GM23338 (cell line): ENCODE measurements at regions not wholly inside any gene's neighbourhood (a gene's known extent, or its start where the extent isn't known, plus 50 kb on each side); places are given as distances from the start of the nearest gene placed in this dataset.

ENCODE experiments used
- ATAC-seq: fragments of 200-7000 bp; cut with Tn5 transposase; 3 replicates; pipeline ENCODE4 v1.9.1; 2020
- DNase-seq: peaks from one replicate; pipeline ENCODE4 v3.0.0-alpha.2; 2015; ENCODE audit warnings: low spot score
- H2AFZ ChIP-seq: fragments of 200-600 bp; sonication (generic); 2 replicates; pipeline ENCODE4 v1.8.0; 2016; ENCODE audit warnings: antibody characterized with exemption, mild to moderate bottlenecking, moderate library complexity
- H3F3A ChIP-seq: fragments of 200-600 bp; sonication (generic); replicated peaks from 2 replicates; pipeline ENCODE4 v1.8.0; 2017; ENCODE audit warnings: antibody characterized with exemption, mixed run types, low read depth
- H3K27ac ChIP-seq: fragments of 200-600 bp; sonication (generic); 2 replicates; pipeline ENCODE4 v1.6.1; 2016; ENCODE audit warnings: low read depth
- H3K27me3 ChIP-seq: fragments of 200-600 bp; sonication (generic); 2 replicates; pipeline ENCODE4 v1.8.0; 2016; ENCODE audit warnings: mild to moderate bottlenecking, mixed run types, moderate library complexity; ENCODE audit not compliant: insufficient read depth
- H3K36me3 ChIP-seq: fragments of 200-600 bp; sonication (generic); 2 replicates; pipeline ENCODE4 v1.8.0; 2016; ENCODE audit warnings: mild to moderate bottlenecking; ENCODE audit not compliant: insufficient read depth
- H3K4me1 ChIP-seq: fragments of 200-600 bp; sonication (generic); 2 replicates; pipeline ENCODE4 v1.8.0; 2016; ENCODE audit warnings: mild to moderate bottlenecking, moderate library complexity; ENCODE audit not compliant: insufficient read depth
- H3K4me2 ChIP-seq: fragments of 200-600 bp; sonication (generic); 2 replicates; pipeline ENCODE4 v1.7.1; 2017; ENCODE audit warnings: mixed run types
- H3K4me3 ChIP-seq: fragments of 200-600 bp; sonication (generic); 2 replicates; pipeline ENCODE4 v1.6.1; 2016; ENCODE audit warnings: mixed run types
- H3K79me2 ChIP-seq: fragments of 200-600 bp; sonication (generic); replicated peaks from 2 replicates; pipeline ENCODE4 v1.8.0; 2017; ENCODE audit warnings: mild to moderate bottlenecking; ENCODE audit not compliant: insufficient read depth
- H3K9me2 ChIP-seq: fragments of 200-600 bp; sonication (generic); 2 replicates; pipeline ENCODE4 v1.8.0; 2017; ENCODE audit not compliant: insufficient read depth
- H4K20me1 ChIP-seq: fragments of 200-600 bp; sonication (generic); replicated peaks from 2 replicates; pipeline ENCODE4 v1.8.0; 2017; ENCODE audit warnings: mild to moderate bottlenecking; ENCODE audit not compliant: insufficient read depth
- H3K27ac Mint-ChIP-seq: 2 replicates; pipeline ENCODE4 v1.8.0; 2020; ENCODE audit warnings: inconsistent platforms, mild to moderate bottlenecking, moderate library complexity, mixed read lengths
- H3K27me3 Mint-ChIP-seq: 3 replicates; pipeline ENCODE4 v1.8.0; 2022; ENCODE audit warnings: low read depth, mild to moderate bottlenecking, moderate library complexity, mixed read lengths, inconsistent platforms; ENCODE audit not compliant: insufficient read depth, poor library complexity
- H3K36me3 Mint-ChIP-seq: 3 replicates; pipeline ENCODE4 v1.8.0; 2021; ENCODE audit warnings: low read depth, mild to moderate bottlenecking, inconsistent platforms, moderate library complexity, mixed read lengths
- H3K4me1 Mint-ChIP-seq: 3 replicates; pipeline ENCODE4 v1.8.0; 2020; ENCODE audit warnings: mild to moderate bottlenecking, inconsistent platforms, mixed read lengths
- H3K4me3 Mint-ChIP-seq: 3 replicates; pipeline ENCODE4 v1.8.0; 2021; ENCODE audit warnings: moderate library complexity, mild to moderate bottlenecking, inconsistent platforms, mixed read lengths
- H3K9me3 Mint-ChIP-seq: 3 replicates; pipeline ENCODE4 v1.8.0; 2020; ENCODE audit warnings: moderate library complexity, mild to moderate bottlenecking, inconsistent platforms, mixed read lengths
- CTCF ChIP-seq, 2 experiments: fragments of 200-600 bp in 1 of 2; sonication (generic) in 1 of 2; conservative IDR thresholded peaks; 2 replicates each; pipeline versions ENCODE4 v1.5.1 to v1.6.1; 2016 to 2017; ENCODE audit warnings: antibody characterized with exemption in 2 of 2, low read depth in 2 of 2, mild to moderate bottlenecking in 2 of 2, moderate library complexity in 1 of 2
- ETS1 ChIP-seq: IDR thresholded peaks from 2 replicates; pipeline ENCODE4 v1.6.1; 2016; ENCODE audit warnings: antibody characterized with exemption
- EZH2 ChIP-seq: fragments of 200-600 bp; sonication (generic); IDR thresholded peaks from one replicate; pipeline ENCODE4 v1.8.0; 2017; ENCODE audit warnings: antibody characterized with exemption, mild to moderate bottlenecking, low read depth; ENCODE audit not compliant: unreplicated experiment
- EZH2phosphoT487 ChIP-seq: fragments of 200-600 bp; sonication (generic); IDR thresholded peaks from one replicate; pipeline ENCODE4 v1.8.1; 2018; ENCODE audit warnings: antibody characterized with exemption; ENCODE audit not compliant: unreplicated experiment
- JUNB ChIP-seq: IDR thresholded peaks from one replicate; pipeline ENCODE4 v1.6.1; 2016; ENCODE audit warnings: antibody characterized with exemption; ENCODE audit not compliant: unreplicated experiment
- NANOG ChIP-seq: IDR thresholded peaks from 2 replicates; pipeline ENCODE4 v1.6.1; 2016; ENCODE audit warnings: antibody characterized with exemption, borderline replicate concordance
- POLR2AphosphoS5 ChIP-seq: IDR thresholded peaks from 2 replicates; pipeline ENCODE4 v1.6.1; 2016; ENCODE audit warnings: antibody characterized with exemption, low read depth
- REST ChIP-seq: IDR thresholded peaks from one replicate; pipeline ENCODE4 v1.6.1; 2018; ENCODE audit warnings: antibody characterized with exemption; ENCODE audit not compliant: unreplicated experiment
- STAT1 ChIP-seq: IDR thresholded peaks from one replicate; pipeline ENCODE4 v1.6.1; 2016; ENCODE audit warnings: antibody characterized with exemption; ENCODE audit not compliant: unreplicated experiment
- ZNF114 ChIP-seq: fragments of 250-450 bp; sonication (Bioruptor Pico); IDR thresholded peaks from 2 replicates; pipeline ENCODE4 v1.5.0; 2020; ENCODE audit warnings: mild to moderate bottlenecking, moderate library complexity
- ZNF331 ChIP-seq: fragments of 250-450 bp; sonication (Bioruptor Pico); IDR thresholded peaks from 2 replicates; pipeline ENCODE4 v1.5.0; 2020; ENCODE audit warnings: low read depth, mild to moderate bottlenecking, moderate library complexity

- Histone ChIP-seq H4K20me1 (no peaks in the 10 kb centered on the region), H3F3A (no peaks in the 10 kb centered on the region), H3K9me2 (0 out of 2 replicates have a peak, but pooled peaks cover 7% of the 10 kb centered on the region), H3K4me3 (no peak overlapping the region), H2AFZ (no peak overlapping the region), H3K36me3 (no peaks in the 10 kb centered on the region), H3K4me1 (no peaks in the 10 kb centered on the region), H3K27ac (no peak overlapping the region), H3K27me3 (no peaks in the 10 kb centered on the region), H3K79me2 (no peaks in the 10 kb centered on the region), H3K4me2 (no peak overlapping the region)
- Mint-ChIP-seq H3K4me3 (no peak overlapping the region), H3K4me1 (no peaks in the 10 kb centered on the region), H3K9me3 (no peaks in the 10 kb centered on the region), H3K27me3 (no peaks in the 10 kb centered on the region), H3K36me3 (no peaks in the 10 kb centered on the region), H3K27ac (no peak overlapping the region)
- TF ChIP-seq ZNF331 (CRISPR knock-in tag) (no peak), CTCF (conservative IDR thresholded peaks at IDR 0.05; ENCODE audit: low read depth in 2 of 2) (no peak), POLR2AphosphoS5 (no peak), ZNF114 (CRISPR knock-in tag) (no peak), EZH2phosphoT487 (no peak)
- DNase-seq: no peak
- ATAC-seq: no peak
Measured at GRCh38 chr1:56147459-56147858, 431.9 kb downstream of the PLPP3 start.

GRCh38 chr1:56147034-56147433 is 432.3 kb downstream of the PLPP3 start:
- no peak overlapping the region for H2AFZ ChIP-seq
- Mint-ChIP-seq H3K4me3 (no peak overlapping the region), H3K27ac (no peak overlapping the region), H3K9me3 (no peaks in the 10 kb centered on the region), H3K4me1 (no peaks in the 10 kb centered on the region), H3K36me3 (no peaks in the 10 kb centered on the region), H3K27me3 (no peaks in the 10 kb centered on the region)
- H3K4me1 ChIP-seq: no peaks in the 10 kb centered on the region
- no peaks in the 10 kb centered on the region for H3K36me3 ChIP-seq
- no peak for DNase-seq
- H3F3A ChIP-seq: no peaks in the 10 kb centered on the region
- 0 out of 2 replicates have a peak, but pooled peaks cover 7% of the 10 kb centered on the region for H3K9me2 ChIP-seq
- no peaks in the 10 kb centered on the region for H3K27me3 ChIP-seq
- H4K20me1 ChIP-seq: no peaks in the 10 kb centered on the region
- H3K27ac ChIP-seq: no peak overlapping the region
- H3K4me3 ChIP-seq: no peak overlapping the region
- H3K4me2 ChIP-seq: no peak overlapping the region
- ATAC-seq: no peak
- H3K79me2 ChIP-seq: no peaks in the 10 kb centered on the region
- TF ChIP-seq REST: no peak
- no peak for TF ChIP-seq ZNF114 (CRISPR knock-in tag)
- no peak for TF ChIP-seq EZH2
- TF ChIP-seq ETS1: no peak
- TF ChIP-seq JUNB: no peak
- no peak for TF ChIP-seq ZNF331 (CRISPR knock-in tag)
- TF ChIP-seq NANOG: no peak
- no peak for TF ChIP-seq POLR2AphosphoS5
- no peak for TF ChIP-seq STAT1
